RCC 7860 (cell line): ENCODE measurements at regions not wholly inside any gene's neighbourhood (a gene's known extent, or its start where the extent isn't known, plus 50 kb on each side); places are given as distances from the start of the nearest gene placed in this dataset.

ENCODE experiments used
- DNase-seq: peaks from one replicate; pipeline ENCODE4 v3.0.0-alpha.2; 2015; ENCODE audit warnings: low spot score
- FAIRE-seq: peaks from 2 replicates; lab custom pipeline; 2012; peaks lifted over from hg19 to GRCh38; lab: Jason Lieb, UNC

DNA sequence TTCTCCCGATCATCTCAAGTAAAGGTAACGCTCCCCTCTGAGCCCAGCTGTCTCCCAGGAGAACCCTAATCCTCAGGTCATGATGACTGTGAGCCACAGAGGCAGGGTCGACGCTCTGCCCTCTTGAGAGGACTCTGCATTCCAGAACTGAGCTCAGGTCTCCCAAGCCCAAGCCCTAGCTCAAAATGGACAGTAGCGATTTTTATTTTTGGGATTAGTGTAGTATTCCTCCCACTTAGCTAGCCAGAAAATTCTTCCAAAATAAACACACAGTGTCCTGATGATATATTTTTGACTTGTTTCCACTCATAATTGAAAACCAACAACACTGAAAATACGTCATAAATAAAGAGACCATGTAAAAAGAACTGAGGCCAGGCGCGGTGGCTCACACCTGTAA is 462.0 kb upstream of the MGMT start:
- no peak for FAIRE-seq
- no peak for DNase-seq

GRCh38 chr10:129005804-129006203 is 461.2 kb upstream of the MGMT start:
- FAIRE-seq, result no peak
- DNase-seq, result no peak

GRCh38 chr10:129018511-129018910 is 448.5 kb upstream of the MGMT start:
- DNase-seq, result no peak
- FAIRE-seq, result no peak

DNA sequence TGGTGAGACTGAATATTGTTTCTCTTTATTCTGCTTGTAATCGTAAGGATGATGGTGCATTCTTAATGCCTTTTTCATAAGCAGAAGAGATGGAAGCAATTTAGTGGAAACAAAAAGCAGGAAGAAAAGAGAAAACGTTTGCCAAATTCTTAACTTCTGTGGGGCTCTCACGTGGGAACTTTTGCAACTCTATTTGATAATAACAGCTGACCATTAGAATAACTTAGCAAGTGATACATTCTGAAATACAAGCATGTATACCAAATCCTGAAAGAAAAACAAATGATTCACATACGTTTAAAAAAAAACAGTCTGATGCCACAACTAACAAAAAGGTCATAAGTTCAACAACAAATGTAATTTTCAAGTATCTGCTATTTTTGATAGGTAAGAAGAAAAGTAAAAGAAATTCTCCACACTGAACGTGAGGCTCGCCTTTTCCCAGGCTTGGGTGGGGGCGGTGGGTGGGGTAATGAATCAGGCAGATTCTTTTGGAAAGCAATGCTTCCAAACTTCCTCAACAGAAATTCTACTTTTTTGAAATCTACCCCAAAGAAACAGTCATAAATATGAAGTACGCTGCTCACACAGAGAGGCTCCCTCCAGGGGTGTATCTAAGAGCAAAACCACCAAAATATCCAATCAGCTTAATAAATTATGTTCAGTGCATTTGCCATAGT is 446.2 kb upstream of the MGMT start:
- FAIRE-seq (no peak), DNase-seq (no peak)

GRCh38 chr10:129021594-129022304 is 445.3 kb upstream of the MGMT start:
- no peak for DNase-seq
- no peak for FAIRE-seq

DNA sequence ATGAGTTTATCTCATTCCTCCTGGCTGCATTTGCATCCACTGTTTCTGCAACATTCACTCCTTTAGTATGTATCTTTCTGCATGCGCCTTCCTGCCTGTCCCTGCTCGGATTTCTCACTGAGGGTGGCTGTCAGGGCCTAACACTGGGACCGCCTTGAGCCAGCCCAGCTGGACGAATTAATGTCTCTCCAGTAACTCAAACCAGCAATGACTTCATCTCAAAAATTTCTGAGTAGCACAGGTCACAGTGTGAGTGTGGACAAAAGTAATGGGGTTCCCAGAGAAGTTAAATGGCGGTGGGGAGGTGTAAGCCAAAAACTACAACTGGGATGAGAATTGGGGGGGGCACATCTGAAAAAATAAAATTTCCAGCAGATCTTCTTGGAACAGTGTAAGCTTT is 444.0 kb upstream of the MGMT start:
- DNase-seq (no peak), FAIRE-seq (no peak)

- no peak for FAIRE-seq
These were observed 443.0 kb upstream of the MGMT start for GRCh38 chr10:129024046-129024445.

DNA sequence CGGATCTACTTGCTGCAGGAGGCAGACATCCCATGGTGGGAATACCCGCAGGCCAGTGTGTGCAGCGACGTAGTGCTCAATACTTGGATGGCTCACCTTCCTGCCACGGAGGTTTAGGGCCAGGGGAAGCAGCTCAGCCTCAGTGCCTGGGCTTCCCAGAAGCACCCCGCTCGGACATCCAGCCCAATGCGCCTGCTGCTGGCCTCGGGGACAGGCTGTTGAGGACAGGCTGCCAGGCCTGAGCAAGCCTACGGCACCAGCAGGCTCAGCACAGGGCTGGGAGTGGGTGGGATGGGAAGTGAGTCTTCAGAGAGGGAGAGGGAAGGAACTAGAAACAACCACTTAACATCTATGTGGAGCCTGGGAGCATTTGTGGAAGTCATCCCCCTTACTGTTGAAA is 441.3 kb upstream of the MGMT start:
- FAIRE-seq (no peak), DNase-seq (no peak)

More at GRCh38 chr10:129024046-129024445, 443.0 kb upstream of the MGMT start:
- no peak for DNase-seq

GRCh38 chr10:129027906-129028305 is 439.1 kb upstream of the MGMT start:
- DNase-seq, result no peak
- no peak for FAIRE-seq

- no peak for FAIRE-seq
- DNase-seq, result no peak
These were observed 438.6 kb upstream of the MGMT start for GRCh38 chr10:129028451-129028850.

GRCh38 chr10:129029051-129029450 is 438.0 kb upstream of the MGMT start:
- DNase-seq, result no peak
- FAIRE-seq, result no peak

GRCh38 chr10:129029851-129030602 is 437.0 kb upstream of the MGMT start:
- DNase-seq, result no peak
- FAIRE-seq, result no peak

DNA sequence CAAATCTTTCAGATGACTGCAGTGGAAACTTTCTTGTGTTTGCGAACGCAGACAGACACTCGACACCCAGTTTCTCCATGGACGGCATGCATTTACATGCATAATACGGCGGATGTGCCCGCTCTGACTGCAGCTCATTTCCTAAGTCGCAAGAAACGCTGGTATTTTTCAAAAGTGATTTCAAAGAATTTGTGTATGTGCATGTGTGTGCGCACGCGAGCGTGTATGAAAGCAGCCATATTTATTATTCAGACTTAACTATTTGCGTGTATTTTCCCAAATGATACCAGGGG is 436.5 kb upstream of the MGMT start:
- no peak for DNase-seq
- no peak for FAIRE-seq

- DNase-seq, result no peak
- FAIRE-seq, result no peak
These were observed 435.8 kb upstream of the MGMT start for GRCh38 chr10:129030996-129031843.

- FAIRE-seq (no peak), DNase-seq (no peak)
These were observed 435.2 kb upstream of the MGMT start for GRCh38 chr10:129031844-129032150.

- FAIRE-seq, result no peak
- no peak for DNase-seq
These were observed 434.4 kb upstream of the MGMT start for GRCh38 chr10:129032372-129033313.

GRCh38 chr10:129033340-129033739 is 433.7 kb upstream of the MGMT start:
- no peak for DNase-seq
- no peak for FAIRE-seq

DNA sequence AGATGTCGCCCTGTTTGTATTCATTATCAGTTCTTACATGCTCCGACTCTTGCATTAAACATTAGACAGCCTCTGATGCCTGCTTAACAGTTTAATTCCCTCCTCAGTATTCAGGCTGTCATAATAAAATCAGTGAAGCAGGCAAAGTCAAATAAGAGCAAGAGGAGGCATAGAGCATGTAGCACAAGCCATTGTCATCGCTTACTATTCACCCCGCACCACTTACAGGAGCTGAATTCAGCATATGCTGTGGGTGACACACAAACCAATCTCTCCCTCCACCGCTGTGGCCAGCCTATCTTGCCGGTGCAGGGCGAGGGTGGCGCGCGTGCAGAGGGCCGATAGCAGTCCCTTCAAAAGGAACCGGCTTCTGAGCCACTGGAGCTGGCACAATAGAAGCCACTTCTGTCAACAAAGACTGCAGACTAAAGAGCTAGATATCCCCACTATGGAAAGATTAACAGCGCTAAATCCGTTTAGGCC is 433.2 kb upstream of the MGMT start:
- DNase-seq, result no peak

GRCh38 chr10:129035052-129035827 is 431.8 kb upstream of the MGMT start:
- FAIRE-seq, result peak; percentile 69
- DNase-seq, result peak; percentile 33

More for the DNA sequence above, 433.2 kb upstream of the MGMT start:
- no peak for FAIRE-seq
